GM19395 (cell line): ENCODE measurements at regions not wholly inside any gene's neighbourhood (a gene's known extent, or its start where the extent isn't known, plus 50 kb on each side); places are given as distances from the start of the nearest gene placed in this dataset.
"Not testable (repeated sequence)": the region's sequence is repeated elsewhere in the genome, so short reads cannot be mapped to it uniquely, and the experiment has no call there.

Source experiments
- ATAC-seq: cut with Tn5 transposase; IDR thresholded peaks from one replicate; pipeline ENCODE4 v1.9.1; 2021; ENCODE audit warnings: mild to moderate bottlenecking, moderate library complexity; ENCODE audit not compliant: unreplicated experiment

DNA sequence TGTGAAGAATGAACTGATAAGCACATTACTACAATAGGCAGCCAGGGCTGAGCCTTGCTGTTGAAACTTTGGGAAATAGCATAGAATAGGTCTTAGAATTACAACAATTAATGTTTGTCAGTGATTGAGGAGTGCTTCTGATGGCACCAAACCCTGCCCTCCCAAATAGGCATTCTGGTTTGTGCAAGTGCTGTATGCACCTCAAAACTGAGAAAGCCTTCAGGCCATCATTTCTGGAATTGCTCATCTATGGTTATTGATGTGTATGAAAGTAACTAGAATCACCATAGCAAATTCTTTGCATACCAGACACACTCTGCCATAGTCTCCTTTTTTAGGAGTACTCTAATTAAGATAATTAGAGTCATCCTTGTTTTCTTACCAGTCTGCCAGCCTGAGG is 585.0 kb upstream of the MBL2 start:
- ATAC-seq, result no peak

DNA sequence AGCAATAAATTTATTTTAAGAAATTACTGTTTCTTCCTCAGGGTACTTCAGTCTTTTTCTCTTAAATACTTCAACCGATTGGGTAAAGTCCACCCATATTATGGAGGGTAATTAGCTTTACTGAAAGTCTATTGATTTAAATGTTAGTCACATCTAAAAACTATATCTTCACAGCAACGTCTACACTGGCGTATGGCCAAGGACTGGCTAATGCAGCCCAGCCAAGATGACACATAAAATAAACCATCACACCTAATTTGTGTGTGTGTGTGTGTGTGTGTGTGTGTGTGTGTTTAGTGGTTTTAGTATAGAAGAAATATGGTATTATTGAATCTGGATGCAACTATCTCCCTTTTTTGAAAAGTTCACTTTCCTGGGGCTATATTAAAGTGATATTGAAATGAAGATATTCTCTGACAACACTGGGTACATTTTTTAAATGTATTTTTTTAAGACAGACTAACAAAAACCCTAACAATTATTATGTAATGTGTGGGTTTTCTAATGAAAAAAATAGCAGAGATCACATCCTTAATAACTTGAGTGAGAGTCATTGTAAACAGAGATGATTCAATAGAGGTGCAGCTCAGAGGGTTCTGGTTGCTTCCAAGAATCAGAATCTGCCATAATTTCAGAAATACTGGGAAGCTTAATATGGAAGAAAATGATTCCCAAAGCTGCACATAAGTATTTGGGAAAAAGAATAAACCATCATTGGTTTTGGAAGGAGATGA is 584.2 kb upstream of the MBL2 start:
- no peak for ATAC-seq

GRCh38 chr10:53342531-53342930 is 569.9 kb upstream of the MBL2 start:
- not testable (repeated sequence) for ATAC-seq

DNA sequence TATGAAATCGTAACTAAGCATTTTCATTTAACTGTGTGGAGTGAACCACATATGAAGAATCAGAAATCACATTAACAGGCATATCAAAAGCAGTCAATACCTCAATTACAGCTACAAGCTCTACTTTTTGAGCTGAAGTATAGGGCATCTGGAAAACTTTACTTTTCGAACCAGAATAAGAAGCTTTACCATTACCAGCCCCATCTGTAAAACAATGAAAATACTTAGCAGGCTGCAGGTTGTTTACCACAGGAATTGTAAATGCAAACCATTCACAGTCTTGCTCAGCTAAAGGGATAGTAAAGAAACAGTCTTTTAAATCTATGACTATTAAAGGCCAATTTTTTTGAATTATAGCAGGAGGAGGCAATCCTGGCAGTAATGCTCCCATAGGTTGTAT is 565.6 kb upstream of the MBL2 start:
- ATAC-seq, result not testable (repeated sequence)

GRCh38 chr10:53335803-53336422 is 563.3 kb upstream of the MBL2 start:
- ATAC-seq, result not testable (repeated sequence)

DNA sequence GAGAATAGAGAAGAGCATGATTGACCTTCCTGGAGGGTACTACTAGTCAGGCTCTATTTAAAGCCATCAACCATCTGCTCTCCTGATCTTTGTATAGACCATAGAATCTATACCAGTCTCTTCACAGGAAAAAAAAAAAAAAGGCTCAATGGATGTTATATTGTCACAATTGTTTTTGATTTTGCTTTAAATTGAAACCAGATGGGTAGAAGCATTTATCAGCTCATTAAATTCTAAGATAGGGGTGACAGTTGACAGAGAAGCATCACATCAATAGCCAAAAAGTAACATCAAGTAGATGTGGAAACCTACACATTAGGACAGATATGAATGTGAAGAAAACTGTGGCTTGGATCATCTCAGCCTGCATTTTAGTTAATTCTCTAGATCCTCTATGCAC is 558.9 kb upstream of the MBL2 start:
- ATAC-seq, result no peak

- ATAC-seq, result peak; percentile 49
Observed at GRCh38 chr10:53326401-53327305, 554.1 kb upstream of the MBL2 start.

- ATAC-seq, result no peak
Observed at GRCh38 chr10:53325066-53325465, 552.5 kb upstream of the MBL2 start.

DNA sequence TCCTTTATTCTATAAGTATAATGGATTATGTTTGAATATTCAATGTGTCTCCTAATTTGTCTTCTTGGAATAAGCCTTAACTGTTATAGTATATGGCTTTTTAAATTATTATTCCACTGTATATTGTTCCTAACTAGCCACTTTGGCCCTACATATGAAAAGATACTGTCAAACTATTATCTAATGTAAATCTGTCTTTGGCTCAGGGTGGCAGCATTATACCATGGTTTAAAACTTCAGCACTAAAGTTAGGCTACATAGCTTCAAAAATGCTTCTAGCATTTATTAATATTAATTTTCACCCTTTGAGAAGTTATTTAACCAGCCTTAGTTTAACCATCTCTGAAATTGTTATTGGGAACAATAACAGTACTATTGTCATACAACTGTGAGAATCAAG is 543.1 kb upstream of the MBL2 start:
- no peak for ATAC-seq

DNA sequence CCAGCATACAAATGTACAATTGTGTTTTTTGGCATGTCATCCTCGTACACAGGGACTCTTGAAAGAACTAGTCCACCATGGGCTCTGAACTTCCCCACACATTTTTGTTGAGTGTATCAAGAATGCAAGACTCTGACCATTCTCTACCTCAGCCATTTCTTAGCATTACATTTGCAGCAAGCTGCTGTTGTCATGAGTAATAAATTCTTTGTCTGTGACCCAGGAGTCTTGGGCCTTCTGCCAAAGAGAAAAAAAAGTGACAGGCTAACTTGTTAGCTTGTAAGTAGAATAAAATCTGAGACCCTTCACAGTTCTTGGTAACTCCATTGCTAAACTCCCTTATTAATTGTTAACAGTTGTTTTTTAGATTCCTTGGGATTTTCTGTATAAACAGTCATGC is 542.3 kb upstream of the MBL2 start:
- no peak for ATAC-seq

- ATAC-seq, result no peak
Observed at GRCh38 chr10:53298443-53298842, 525.9 kb upstream of the MBL2 start.

DNA sequence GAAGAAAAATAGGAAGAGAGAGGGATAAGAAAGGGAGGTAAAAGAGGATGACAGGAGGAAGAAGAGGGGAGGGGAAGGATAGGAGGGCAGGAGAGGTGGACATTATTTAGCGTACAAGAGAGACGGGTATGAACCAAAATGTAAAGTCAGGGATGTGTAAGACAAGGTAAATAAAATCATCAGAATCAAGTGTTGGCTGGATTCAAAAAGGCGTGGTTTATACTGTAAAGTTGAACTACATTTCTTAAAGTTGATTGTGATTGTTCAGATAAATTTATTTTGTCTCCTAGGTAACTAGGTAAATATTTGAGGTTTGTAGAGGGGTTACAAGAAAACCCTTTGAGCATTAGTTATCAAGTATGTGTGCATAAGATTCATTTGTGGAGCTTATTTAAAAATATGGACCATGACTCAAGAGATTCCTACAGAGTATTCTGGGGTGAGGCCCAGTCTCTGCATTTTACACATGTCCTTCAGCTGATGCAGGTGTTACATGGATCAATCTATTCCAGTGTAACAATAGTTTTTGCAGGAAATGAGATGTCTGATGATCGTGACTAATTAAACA is 512.1 kb upstream of the MBL2 start:
- no peak for ATAC-seq

GRCh38 chr10:53276797-53277196 is 504.2 kb upstream of the MBL2 start:
- no peak for ATAC-seq

DNA sequence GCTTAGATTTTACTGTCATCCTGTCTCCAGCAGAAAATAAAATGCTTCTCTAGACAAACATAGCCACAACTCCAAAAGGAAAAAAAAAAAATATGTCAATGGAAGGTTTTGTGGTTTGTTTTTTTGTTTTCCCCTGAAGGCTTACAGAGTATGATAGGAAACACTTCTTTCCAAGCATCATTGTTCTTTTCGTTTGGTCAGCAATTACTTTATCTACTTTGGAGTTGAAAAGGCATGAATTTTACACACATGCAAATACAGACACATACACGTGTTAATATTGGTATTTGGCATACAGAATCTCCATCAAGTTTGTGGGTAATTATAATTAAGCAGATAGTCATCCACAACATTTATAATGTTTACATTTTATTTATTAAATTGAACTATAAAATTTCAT is 496.9 kb upstream of the MBL2 start:
- no peak for ATAC-seq

DNA sequence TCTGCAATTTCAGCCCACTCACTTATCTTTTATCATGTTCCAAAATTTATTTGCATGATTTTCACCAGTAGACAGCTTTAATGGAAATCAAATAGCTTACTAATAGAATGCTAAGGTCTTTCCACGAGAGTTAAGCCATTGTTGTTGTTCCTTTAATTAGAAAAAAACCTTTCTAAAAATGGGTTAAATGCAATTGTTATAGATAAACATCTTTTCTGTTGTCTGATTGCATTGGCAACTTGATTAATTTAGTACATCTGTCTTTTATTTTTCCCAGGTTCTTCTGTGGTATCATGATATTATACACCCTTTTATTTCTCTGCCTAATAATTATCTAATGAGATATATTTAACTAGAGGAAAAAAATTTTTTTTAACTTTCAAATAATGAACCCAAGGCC is 487.6 kb upstream of the MBL2 start:
- ATAC-seq, result no peak

DNA sequence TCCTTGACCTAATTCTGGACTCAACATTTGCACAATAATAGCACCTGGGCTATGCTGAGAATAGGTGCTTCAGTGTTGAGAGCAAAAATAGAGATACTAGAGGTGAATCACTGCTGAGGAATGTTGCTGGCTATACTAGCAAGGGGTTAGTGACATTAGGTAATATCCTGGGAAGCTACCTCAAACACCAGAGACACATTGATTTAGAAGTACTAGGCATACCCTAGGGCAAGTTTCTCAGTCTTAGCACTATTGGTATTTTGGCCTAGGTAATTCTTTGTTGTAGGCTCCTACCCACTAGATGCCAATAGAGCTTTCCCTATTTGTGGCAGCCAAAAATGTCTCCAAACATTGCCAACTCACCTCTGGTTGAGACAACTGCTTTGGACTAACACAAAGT is 484.0 kb upstream of the MBL2 start:
- ATAC-seq, result no peak

GRCh38 chr10:53255661-53256205 is 483.1 kb upstream of the MBL2 start:
- ATAC-seq, result no peak

- no peak for ATAC-seq
Observed at GRCh38 chr10:53253221-53253620, 480.6 kb upstream of the MBL2 start.

DNA sequence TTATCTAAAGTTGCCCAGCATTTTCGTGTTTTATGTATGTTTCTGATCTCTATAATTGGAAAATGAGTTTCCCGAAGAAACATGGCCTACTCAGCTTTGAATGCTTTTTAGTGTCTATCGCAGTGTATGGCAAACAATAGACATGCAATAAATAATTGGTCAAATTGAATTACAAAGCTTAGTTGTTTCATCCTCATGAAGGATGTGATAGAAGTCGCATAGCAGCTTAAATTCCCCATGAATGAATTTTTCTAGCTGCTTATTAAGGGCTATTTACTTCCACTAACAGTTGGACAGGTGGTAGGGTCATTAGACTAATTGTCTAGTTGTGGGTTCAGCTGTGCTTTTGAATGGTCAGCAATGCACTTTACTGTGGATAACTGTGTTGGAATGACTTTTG is 467.3 kb upstream of the MBL2 start:
- ATAC-seq, result no peak

GRCh38 chr10:53236941-53237340 is 464.4 kb upstream of the MBL2 start:
- ATAC-seq, result no peak

DNA sequence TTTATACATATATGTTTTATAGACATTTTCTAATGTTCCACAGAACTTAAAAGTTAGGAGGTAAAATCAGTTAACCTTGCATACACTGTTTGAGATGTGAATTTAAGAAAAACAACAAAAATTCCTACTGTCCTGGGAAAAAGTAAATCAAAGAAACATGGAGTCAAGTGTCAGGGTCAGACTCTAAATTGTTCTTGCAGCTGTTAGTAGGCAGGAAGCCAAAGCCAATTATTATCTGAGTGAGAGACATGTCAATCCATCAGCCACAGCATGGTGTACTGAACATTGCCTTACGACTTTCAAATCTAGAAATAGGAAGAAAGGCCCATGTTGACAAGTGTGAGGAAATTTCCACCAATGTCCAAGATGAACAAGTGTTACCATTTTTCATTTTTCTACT is 461.2 kb upstream of the MBL2 start:
- no peak for ATAC-seq
